GM12874 (cell line): ENCODE measurements at regions not wholly inside any gene's neighbourhood (a gene's known extent, or its start where the extent isn't known, plus 50 kb on each side); places are given as distances from the start of the nearest gene placed in this dataset.

Source experiments
- TF ChIP-seq, protein P1 (sequence below): IDR thresholded peaks from 2 replicates; pipeline ENCODE4 v1.5.1; 2011; ENCODE audit warnings: low read depth, mild to moderate bottlenecking, control low read depth, low read length, moderate library complexity; ENCODE audit not compliant: insufficient read depth

DNA sequence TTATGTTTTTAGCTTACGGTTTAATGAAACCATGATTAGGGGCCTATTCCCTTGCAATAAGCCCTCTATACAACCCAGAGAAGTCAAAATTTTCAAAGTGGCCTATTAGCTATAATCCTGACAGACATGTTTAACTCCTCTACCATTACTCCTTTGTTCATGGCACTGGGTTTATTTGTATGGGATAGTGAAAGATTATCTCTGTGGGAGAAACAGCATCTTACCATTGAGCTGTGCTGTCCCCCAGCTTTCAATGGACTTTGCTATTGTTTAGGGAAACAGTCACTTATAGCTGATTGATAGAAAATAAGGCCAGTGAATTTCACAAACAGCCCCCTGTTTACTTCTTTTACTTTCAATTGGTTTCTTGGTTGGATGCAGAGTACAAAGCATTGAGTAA, 675.2 kb upstream of the GCFC2 start:
- TF ChIP-seq, protein P1, sequence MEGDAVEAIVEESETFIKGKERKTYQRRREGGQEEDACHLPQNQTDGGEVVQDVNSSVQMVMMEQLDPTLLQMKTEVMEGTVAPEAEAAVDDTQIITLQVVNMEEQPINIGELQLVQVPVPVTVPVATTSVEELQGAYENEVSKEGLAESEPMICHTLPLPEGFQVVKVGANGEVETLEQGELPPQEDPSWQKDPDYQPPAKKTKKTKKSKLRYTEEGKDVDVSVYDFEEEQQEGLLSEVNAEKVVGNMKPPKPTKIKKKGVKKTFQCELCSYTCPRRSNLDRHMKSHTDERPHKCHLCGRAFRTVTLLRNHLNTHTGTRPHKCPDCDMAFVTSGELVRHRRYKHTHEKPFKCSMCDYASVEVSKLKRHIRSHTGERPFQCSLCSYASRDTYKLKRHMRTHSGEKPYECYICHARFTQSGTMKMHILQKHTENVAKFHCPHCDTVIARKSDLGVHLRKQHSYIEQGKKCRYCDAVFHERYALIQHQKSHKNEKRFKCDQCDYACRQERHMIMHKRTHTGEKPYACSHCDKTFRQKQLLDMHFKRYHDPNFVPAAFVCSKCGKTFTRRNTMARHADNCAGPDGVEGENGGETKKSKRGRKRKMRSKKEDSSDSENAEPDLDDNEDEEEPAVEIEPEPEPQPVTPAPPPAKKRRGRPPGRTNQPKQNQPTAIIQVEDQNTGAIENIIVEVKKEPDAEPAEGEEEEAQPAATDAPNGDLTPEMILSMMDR, result no peak

DNA sequence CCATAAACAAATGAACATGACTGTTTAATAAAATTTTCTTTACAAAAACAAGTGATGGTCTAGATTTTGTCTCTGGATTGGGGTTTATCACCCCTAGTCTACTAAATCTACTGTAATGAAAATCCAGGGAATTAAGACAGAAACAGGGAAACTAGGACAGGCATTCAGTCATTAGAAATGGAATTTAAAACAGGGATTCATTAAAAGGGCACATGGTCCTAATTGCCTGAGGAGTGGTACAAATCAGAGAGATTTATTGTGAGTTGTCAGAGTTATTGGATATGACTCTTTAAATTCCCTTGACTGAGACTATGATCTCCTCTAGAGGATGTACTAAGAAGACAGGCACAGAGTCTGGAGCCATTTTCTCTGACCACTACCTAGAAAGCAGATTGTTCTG, 670.9 kb upstream of the GCFC2 start:
- TF ChIP-seq, protein P1, result no peak

DNA sequence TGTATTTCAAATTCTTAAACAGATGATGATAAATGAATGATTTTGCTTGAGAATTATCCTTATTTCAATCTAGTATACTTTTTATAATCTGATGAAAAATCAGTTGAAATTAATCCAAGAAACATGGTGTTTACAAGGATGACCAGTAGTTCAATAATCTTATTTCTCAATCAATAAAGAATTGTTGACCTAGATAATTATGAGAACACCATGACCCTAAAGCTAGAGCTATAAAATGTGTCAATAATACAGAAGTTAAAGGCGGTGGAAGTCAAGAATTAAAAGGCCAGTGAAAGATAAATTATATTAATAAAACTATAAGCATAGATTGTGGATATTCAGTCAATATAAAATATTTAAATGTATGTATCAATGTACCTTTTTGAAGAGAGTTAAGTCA, 667.4 kb upstream of the GCFC2 start:
- TF ChIP-seq, protein P1, result no peak

DNA sequence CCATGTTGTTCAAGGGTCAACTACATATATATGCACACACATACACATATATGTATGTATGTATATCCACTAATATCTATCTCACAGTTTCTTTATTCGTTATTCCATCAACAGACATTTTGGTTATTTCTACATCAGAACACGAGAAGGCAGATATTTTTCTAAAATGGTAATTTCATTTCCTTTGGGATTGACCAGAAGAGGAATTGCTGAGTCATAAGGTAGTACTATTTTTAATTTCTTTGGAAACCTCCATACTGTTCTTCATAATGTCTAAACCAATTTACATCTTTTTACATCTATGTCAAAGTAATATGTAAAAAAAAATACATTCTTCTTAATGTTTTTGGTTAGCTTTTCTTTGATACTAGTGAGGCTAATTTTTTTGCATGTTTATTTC, 630.7 kb upstream of the GCFC2 start:
- TF ChIP-seq, protein P1, result no peak

DNA sequence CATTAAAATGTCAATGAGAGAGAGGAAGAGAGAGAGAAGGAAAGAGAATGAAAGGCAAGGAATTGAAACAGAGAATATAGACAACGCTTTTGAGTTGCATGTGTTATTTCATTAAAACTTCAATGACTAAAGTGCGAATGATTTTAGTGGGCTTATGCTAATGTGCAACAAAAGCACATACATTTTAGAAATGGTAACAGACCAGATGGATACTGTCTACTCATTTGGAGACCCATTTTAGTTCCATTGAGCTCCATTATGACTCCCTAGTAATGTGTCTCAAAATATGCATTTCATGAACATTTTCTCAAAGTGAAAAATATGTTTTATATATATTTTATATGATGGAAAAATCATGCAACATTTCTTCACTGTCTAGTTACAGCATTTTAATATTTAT, 622.2 kb upstream of the GCFC2 start:
- TF ChIP-seq, protein P1, result no peak

DNA sequence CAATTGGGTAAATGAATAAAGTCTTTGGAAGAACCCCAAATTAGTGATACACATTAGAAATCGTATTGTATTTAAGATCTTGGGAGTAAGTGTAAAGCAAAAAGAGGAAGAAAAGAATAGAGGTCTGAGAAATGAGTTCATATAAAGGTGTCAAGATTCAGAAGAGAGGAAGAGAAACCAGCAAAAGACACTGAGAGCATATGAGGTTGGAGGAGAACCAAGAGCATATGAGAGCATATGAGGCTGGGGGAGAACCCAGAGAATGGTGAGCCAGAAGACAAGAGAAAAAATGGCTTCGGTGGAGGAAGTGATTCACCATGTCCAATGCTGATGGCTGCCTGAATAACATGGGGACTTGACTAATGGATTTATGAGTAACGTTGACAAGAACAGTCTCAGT, 620.1 kb upstream of the GCFC2 start:
- TF ChIP-seq, protein P1, result no peak

DNA sequence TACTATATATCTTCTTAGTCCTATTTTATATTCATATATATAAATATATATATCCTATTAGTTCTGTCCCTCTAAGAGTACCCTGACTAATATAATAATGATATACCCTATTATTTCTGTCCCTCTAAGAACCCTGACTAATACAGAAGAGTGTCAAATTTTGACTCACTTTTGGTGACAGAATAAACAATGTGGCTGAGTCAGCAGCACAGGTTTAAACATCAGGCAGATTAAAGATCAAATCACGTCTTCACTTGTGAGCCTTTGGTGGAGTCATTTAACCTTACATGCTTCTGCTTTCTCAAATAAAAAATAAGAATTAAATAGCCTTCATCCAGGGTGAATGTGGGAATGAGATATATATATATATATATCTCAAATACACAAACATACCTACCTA, 615.9 kb upstream of the GCFC2 start:
- TF ChIP-seq, protein P1, result no peak

DNA sequence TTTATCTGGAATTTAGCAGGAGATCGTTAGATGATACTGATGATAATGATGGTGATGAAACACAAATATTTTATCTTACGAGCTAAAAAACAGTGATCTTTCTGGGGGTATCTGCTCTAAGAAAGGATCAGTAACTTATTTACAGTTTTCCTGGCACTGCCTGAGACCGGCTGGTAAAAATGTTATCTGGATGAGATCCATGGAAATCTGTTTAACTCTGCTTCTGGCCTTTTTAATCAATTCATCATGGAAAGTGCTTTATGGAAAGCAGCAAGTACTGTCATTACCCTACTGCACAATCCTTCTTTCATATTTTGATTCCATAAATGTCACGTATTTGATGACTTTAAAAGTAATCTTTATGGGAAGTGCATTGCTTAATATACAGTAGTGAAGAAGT, 612.7 kb upstream of the GCFC2 start:
- TF ChIP-seq, protein P1, result no peak
